A673 (cell line): ENCODE measurements at regions not wholly inside any gene's neighbourhood (a gene's known extent, or its start where the extent isn't known, plus 50 kb on each side); places are given as distances from the start of the nearest gene placed in this dataset.

ENCODE experiments used
- BruUV-seq: library from RNA; stranded (reverse); fragments of 400-500 nt; replicated peaks from 2 replicates; lab custom pipeline; 2021; lab: Mats Ljungman, UMichigan
- CTCF ChIA-PET: fragments of 300-600 bp; sonication (Branson Sonifier 250); formaldehyde crosslinking; loops from one replicate; lab custom pipeline; 2022; ENCODE audit warnings: antibody characterized with exemption; lab: Charles Lee
- POLR2A ChIA-PET: fragments of 300-600 bp; sonication (Branson Sonifier 250); formaldehyde crosslinking; loops from one replicate; lab custom pipeline; 2022; ENCODE audit warnings: antibody characterized with exemption; ENCODE audit not compliant: low non-redundant PET; lab: Charles Lee
- DNase-seq: peaks from one replicate; pipeline ENCODE4 v3.0.0-alpha.2; 2015; ENCODE audit warnings: low spot score
- H3K27ac ChIP-seq: fragments of 200-600 bp; sonication (generic); 2 replicates; pipeline ENCODE4 v1.5.1; 2016; ENCODE audit warnings: mixed run types, low read depth, mild to moderate bottlenecking, mixed read lengths, antibody characterized with exemption, low read length; ENCODE audit not compliant: poor library complexity, severe bottlenecking
- H3K27me3 ChIP-seq: fragments of 200-600 bp; sonication (generic); replicated peaks from 2 replicates; pipeline ENCODE4 v1.6.1; 2017; ENCODE audit warnings: mixed run types, low read depth, mild to moderate bottlenecking, mixed read lengths, antibody characterized with exemption, low read length; ENCODE audit not compliant: insufficient read depth, poor library complexity
- H3K36me3 ChIP-seq: fragments of 200-600 bp; sonication (generic); 2 replicates; pipeline ENCODE4 v1.6.1; 2016; ENCODE audit warnings: mixed run types, mild to moderate bottlenecking, mixed read lengths, antibody characterized with exemption, low read length; ENCODE audit not compliant: insufficient read depth, poor library complexity, severe bottlenecking
- H3K4me1 ChIP-seq: fragments of 200-600 bp; sonication (generic); 2 replicates; pipeline ENCODE4 v1.6.1; 2017; ENCODE audit warnings: mixed run types, mild to moderate bottlenecking, mixed read lengths, antibody characterized with exemption, low read length; ENCODE audit not compliant: insufficient read depth, poor library complexity, severe bottlenecking
- H3K4me3 ChIP-seq: fragments of 200-600 bp; sonication (generic); 2 replicates; pipeline ENCODE4 v1.5.1; 2016; ENCODE audit warnings: low read depth, mixed run types, mild to moderate bottlenecking, mixed read lengths, low read length; ENCODE audit not compliant: poor library complexity, severe bottlenecking
- H3K9me3 ChIP-seq: fragments of 200-600 bp; sonication (generic); 2 replicates; pipeline ENCODE4 v1.6.1; 2016; ENCODE audit warnings: mixed run types, low read depth, mild to moderate bottlenecking, mixed read lengths, antibody characterized with exemption, low read length; ENCODE audit not compliant: poor library complexity, severe bottlenecking
- EZH2 ChIP-seq: fragments of 200-600 bp; sonication (generic); IDR thresholded peaks from 2 replicates; pipeline ENCODE4 v1.6.1; 2017; ENCODE audit warnings: borderline replicate concordance, low read depth, mild to moderate bottlenecking, mixed read lengths, antibody characterized with exemption, low read length; ENCODE audit not compliant: poor library complexity, severe bottlenecking
- intact Hi-C: fragments of 100-400 bp; cut with micrococcal nuclease; formaldehyde crosslinking; loops from one replicate; pipeline ENCODE4 v1.10.0; 2022; ENCODE audit not compliant: unreplicated experiment
- TF ChIP-seq, protein P1 (sequence below): fragments of 300-800, 200-600 bp; sonication (generic); conservative IDR thresholded peaks from 2 replicates; pipeline ENCODE4 v1.5.1; 2017; ENCODE audit warnings: low read depth, mild to moderate bottlenecking, antibody characterized with exemption, low read length, moderate library complexity, mixed read lengths

DNA sequence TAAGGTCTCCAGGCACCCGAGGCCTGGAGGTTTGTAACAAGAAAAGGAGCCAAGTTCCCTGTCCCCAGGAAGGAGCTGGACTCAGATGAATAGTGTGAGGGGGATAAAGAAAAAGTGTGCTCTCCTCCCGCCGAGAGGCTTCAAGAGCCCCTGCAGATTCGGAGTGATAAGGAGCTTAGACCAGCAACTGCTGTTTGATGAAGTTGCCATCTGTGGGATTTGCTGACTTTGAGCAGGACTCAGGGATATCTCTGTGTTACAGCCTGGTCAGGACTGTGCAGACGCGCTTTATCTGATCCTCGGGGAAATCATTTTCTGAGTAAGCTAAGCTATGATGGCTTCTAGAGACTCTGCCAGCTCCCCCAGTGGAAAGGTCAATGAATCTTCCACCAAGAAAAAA lies 1017.0 kb downstream of the TBC1D22A start:
- H3K4me1 ChIP-seq = no peaks in the 10 kb centered on the region
- ChIA-PET POLR2A (no interaction called here), CTCF (no interaction called here)
- TF ChIP-seq, protein P1, sequence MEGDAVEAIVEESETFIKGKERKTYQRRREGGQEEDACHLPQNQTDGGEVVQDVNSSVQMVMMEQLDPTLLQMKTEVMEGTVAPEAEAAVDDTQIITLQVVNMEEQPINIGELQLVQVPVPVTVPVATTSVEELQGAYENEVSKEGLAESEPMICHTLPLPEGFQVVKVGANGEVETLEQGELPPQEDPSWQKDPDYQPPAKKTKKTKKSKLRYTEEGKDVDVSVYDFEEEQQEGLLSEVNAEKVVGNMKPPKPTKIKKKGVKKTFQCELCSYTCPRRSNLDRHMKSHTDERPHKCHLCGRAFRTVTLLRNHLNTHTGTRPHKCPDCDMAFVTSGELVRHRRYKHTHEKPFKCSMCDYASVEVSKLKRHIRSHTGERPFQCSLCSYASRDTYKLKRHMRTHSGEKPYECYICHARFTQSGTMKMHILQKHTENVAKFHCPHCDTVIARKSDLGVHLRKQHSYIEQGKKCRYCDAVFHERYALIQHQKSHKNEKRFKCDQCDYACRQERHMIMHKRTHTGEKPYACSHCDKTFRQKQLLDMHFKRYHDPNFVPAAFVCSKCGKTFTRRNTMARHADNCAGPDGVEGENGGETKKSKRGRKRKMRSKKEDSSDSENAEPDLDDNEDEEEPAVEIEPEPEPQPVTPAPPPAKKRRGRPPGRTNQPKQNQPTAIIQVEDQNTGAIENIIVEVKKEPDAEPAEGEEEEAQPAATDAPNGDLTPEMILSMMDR = no peak
- no peak for TF ChIP-seq EZH2
- intact Hi-C loops = no loop called here
- H3K4me3 ChIP-seq = no peak overlapping the region
- BruUV-seq = no TSS peak
- no peak overlapping the region for H3K27ac ChIP-seq
- H3K36me3 ChIP-seq = no peaks in the 10 kb centered on the region
- H3K27me3 ChIP-seq = no peaks in the 10 kb centered on the region
- H3K9me3 ChIP-seq = no peaks in the 10 kb centered on the region
- DNase-seq = no peak

DNA sequence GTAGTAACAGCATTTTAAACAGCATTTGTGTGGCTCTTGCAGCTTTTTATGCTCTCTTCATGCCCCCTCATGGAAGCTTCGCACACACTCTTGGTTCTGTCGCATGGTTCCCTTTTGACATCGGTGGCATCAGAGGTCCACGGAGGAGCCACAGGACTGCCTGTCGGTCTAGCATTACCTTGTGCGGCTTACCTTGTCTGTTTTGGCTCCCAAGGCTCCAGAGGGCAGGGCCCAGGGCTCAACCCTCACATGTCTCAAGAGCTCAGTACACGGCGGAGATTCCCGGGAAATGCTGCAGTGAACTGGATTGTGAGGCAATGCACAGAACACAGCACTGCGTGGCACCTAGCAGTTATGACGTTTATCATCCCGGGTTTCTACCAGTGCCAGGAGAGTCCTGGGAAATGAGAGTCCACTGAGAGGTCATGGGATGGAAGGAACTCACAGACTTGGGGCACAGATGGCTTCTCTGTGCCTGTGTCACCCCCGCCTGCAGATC lies 1015.8 kb downstream of the TBC1D22A start:
- POLR2A ChIA-PET = no interaction called here
- Histone ChIP-seq H3K27ac (no peak overlapping the region), H3K9me3 (no peaks in the 10 kb centered on the region), H3K4me1 (no peaks in the 10 kb centered on the region), H3K4me3 (no peak overlapping the region), H3K36me3 (no peaks in the 10 kb centered on the region), H3K27me3 (no peaks in the 10 kb centered on the region)
- CTCF ChIA-PET = no interaction called here
- no peak for DNase-seq
- no TSS peak for BruUV-seq
- TF ChIP-seq, protein P1 = no peak
- TF ChIP-seq EZH2 = no peak
- intact Hi-C loops = no loop called here

DNA sequence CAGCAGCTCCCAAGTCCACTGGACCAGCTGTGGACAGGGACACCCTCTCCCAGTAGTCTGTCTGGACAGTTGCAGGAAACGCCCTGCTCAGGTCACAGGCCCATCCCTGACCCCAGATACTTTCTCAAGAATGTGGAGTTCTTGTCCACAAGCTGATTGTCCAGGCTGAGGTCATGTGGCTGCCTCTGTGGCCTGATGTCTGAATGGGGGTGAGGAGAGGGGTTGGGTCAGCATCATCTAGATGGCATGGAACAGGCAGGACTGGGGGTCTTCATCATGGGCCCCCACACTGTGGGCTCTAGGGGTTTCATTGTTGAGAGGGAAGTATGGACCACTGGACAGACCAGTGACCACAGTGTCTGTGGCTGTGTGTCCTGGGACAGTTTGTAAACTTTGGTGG lies 1015.0 kb downstream of the TBC1D22A start:
- Histone ChIP-seq H3K36me3 (no peaks in the 10 kb centered on the region), H3K9me3 (no peaks in the 10 kb centered on the region), H3K27me3 (no peaks in the 10 kb centered on the region), H3K4me3 (no peak overlapping the region), H3K4me1 (no peaks in the 10 kb centered on the region), H3K27ac (no peak overlapping the region)
- POLR2A ChIA-PET = no interaction called here
- no peak for TF ChIP-seq EZH2
- CTCF ChIA-PET = no interaction called here
- intact Hi-C loops = no loop called here
- no TSS peak for BruUV-seq
- no peak for DNase-seq

DNA sequence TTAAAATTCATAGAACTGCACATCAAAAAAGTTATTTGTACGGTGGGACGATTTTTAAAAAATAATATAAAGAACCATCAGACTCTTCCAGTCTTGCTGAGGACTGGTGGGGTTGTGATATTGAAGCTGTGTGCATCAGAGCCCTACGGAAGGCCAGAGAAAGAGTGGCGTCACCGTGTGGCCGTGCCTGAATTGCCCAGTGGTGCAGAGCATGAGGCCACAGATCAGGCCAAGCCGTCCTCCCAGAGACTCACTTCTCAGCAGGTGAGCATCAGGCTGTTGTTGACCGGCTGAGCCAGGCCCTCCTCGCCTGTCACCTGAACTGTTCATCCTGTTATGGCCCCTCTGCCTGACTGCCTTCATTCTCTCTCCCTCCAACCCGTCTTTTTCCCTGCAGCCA lies 1013.9 kb downstream of the TBC1D22A start:
- Histone ChIP-seq H3K4me1 (no peaks in the 10 kb centered on the region), H3K9me3 (no peaks in the 10 kb centered on the region), H3K27me3 (no peaks in the 10 kb centered on the region), H3K4me3 (no peak overlapping the region), H3K36me3 (no peaks in the 10 kb centered on the region), H3K27ac (no peak overlapping the region)
- intact Hi-C loops = no loop called here
- BruUV-seq = no TSS peak
- no peak for TF ChIP-seq EZH2
- TF ChIP-seq, protein P1 = no peak
- no peak for DNase-seq
- CTCF ChIA-PET = no interaction called here
- POLR2A ChIA-PET = no interaction called here
